MM.1S (cell line): ENCODE measurements at regions not wholly inside any gene's neighbourhood (a gene's known extent, or its start where the extent isn't known, plus 50 kb on each side); places are given as distances from the start of the nearest gene placed in this dataset.

Source experiments
- EZH2 ChIP-seq: fragments of 300-600 bp; sonication (generic); optimal IDR thresholded peaks from 2 replicates; pipeline ENCODE3; 2017; ENCODE audit warnings: low read depth, mild to moderate bottlenecking, antibody characterized with exemption, low read length, mixed read lengths
- TF ChIP-seq, protein P1 (sequence below): fragments of 300-600 bp; sonication (generic); IDR thresholded peaks from 2 replicates; pipeline ENCODE4 v1.5.1; 2016; ENCODE audit warnings: antibody characterized with exemption, low read length, mixed read lengths

DNA sequence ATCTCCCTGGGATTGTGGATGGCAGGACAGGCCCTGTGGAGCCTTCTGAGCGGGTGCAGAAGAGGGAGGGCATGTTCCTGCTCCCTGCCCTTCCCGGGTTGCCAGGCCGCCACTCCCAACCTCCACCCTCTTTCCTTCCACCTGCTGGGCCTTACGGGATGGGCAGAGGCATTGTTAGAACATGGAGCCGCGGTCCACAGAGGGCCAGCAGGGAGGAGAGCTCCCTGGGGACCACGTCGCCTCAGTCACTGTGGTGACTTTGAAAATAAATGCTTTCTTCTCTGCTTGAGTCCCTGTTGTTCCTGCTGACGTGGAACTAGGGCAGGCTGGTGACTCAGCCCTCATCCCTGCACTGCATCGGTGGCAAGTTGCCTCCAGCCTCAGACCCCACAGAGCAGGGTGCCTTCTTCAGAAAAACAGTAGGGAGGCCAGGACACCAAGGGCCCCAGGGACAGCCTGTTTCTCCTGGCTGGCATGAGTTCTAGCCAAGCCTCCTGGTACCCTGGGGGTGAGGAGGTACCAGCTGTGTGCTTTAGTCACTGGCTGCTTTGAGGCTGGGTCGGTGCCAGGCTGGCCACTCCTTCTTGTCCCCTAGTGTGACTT is 224.9 kb downstream of the SEC14L1 start:
- TF ChIP-seq, protein P1, sequence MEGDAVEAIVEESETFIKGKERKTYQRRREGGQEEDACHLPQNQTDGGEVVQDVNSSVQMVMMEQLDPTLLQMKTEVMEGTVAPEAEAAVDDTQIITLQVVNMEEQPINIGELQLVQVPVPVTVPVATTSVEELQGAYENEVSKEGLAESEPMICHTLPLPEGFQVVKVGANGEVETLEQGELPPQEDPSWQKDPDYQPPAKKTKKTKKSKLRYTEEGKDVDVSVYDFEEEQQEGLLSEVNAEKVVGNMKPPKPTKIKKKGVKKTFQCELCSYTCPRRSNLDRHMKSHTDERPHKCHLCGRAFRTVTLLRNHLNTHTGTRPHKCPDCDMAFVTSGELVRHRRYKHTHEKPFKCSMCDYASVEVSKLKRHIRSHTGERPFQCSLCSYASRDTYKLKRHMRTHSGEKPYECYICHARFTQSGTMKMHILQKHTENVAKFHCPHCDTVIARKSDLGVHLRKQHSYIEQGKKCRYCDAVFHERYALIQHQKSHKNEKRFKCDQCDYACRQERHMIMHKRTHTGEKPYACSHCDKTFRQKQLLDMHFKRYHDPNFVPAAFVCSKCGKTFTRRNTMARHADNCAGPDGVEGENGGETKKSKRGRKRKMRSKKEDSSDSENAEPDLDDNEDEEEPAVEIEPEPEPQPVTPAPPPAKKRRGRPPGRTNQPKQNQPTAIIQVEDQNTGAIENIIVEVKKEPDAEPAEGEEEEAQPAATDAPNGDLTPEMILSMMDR = no peak
- no peak for TF ChIP-seq EZH2
